GM06990 (cell line): ENCODE measurements at regions not wholly inside any gene's neighbourhood (a gene's known extent, or its start where the extent isn't known, plus 50 kb on each side); places are given as distances from the start of the nearest gene placed in this dataset.
A peak's percentile ranks its signal among the peaks of the same experiment; 100 is the strongest.

Experiments
- DNase-seq: peaks from one replicate; pipeline ENCODE4 v3.0.0-alpha.2; 2011; ENCODE audit not compliant: insufficient read length; ENCODE audit errors: extremely low read depth
- H3K27me3 ChIP-seq: replicated peaks from 2 replicates; pipeline ENCODE4 v1.6.0; 2011; ENCODE audit warnings: low read length; ENCODE audit not compliant: control insufficient read depth, insufficient read depth
- H3K36me3 ChIP-seq: 2 replicates; pipeline ENCODE4 v1.5.1; 2011; ENCODE audit warnings: low read length; ENCODE audit not compliant: control insufficient read depth, insufficient read depth
- H3K4me3 ChIP-seq: replicated peaks from 2 replicates; pipeline ENCODE4 v1.5.1; 2011; ENCODE audit warnings: low read depth, mild to moderate bottlenecking, control low read depth, low read length
- TF ChIP-seq, protein P1 (sequence below): IDR thresholded peaks from 2 replicates; pipeline ENCODE4 v1.5.1; 2011; ENCODE audit warnings: low read length, control low read depth, mild to moderate bottlenecking, inconsistent platforms; ENCODE audit not compliant: insufficient read depth, poor library complexity, severe bottlenecking

- Histone ChIP-seq H3K27me3 (no peaks in the 10 kb centered on the region), H3K4me3 (no peak overlapping the region), H3K36me3 (no peaks in the 10 kb centered on the region)
- DNase-seq = no peak
- TF ChIP-seq, protein P1, sequence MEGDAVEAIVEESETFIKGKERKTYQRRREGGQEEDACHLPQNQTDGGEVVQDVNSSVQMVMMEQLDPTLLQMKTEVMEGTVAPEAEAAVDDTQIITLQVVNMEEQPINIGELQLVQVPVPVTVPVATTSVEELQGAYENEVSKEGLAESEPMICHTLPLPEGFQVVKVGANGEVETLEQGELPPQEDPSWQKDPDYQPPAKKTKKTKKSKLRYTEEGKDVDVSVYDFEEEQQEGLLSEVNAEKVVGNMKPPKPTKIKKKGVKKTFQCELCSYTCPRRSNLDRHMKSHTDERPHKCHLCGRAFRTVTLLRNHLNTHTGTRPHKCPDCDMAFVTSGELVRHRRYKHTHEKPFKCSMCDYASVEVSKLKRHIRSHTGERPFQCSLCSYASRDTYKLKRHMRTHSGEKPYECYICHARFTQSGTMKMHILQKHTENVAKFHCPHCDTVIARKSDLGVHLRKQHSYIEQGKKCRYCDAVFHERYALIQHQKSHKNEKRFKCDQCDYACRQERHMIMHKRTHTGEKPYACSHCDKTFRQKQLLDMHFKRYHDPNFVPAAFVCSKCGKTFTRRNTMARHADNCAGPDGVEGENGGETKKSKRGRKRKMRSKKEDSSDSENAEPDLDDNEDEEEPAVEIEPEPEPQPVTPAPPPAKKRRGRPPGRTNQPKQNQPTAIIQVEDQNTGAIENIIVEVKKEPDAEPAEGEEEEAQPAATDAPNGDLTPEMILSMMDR = no peak
Measured at GRCh38 chr3:24674261-24674660, 179.6 kb upstream of the THRB start.

GRCh38 chr3:24678021-24678420, 183.4 kb upstream of the THRB start:
- TF ChIP-seq, protein P1 = no peak
- Histone ChIP-seq H3K27me3 (no peaks in the 10 kb centered on the region), H3K36me3 (no peaks in the 10 kb centered on the region), H3K4me3 (no peak overlapping the region)
- no peak for DNase-seq

GRCh38 chr3:24678421-24678865, 183.8 kb upstream of the THRB start:
- Histone ChIP-seq H3K4me3 (no peak overlapping the region), H3K36me3 (no peaks in the 10 kb centered on the region), H3K27me3 (no peaks in the 10 kb centered on the region)
- DNase-seq = no peak
- TF ChIP-seq, protein P1 = no peak

GRCh38 chr3:24679429-24679828, 184.8 kb upstream of the THRB start:
- TF ChIP-seq, protein P1 = no peak
- Histone ChIP-seq H3K36me3 (no peaks in the 10 kb centered on the region), H3K4me3 (no peak overlapping the region), H3K27me3 (no peaks in the 10 kb centered on the region)
- DNase-seq = no peak

DNA sequence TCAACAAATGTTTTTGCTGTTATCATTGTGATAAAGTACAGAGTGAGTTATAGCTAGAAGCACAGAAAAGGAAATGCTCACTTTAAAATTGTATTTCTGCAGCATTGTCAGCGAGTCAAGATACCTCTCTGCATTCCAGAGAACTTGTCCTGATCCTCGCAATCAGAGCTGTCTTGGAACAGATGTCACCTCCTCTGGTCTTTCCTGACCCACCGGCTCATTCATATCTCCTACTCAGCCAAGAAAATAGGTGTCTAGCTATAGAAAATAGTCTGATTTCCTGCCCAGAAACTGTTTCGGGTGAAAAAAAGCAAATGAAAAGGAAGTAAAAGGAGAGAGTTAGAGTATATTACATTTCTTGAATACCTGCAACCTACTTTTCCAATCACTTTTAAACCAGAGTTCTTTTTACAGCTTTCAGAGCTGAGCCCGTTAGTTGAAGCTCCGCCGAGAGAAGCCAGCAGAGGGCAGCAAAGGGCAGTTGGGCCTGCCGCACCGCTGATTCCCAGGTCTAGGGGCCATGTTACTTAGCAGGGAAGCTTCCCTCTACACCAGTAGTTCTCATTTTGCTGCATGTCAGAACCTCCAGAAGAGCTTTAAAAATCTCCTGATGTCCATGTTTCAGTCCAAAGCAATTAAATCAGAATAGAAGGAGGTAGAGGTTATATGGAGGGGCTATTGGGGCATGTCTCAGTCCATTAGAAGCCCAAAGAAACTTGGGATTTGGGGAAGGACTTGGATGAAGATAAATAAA, 185.7 kb upstream of the THRB start:
- no peak overlapping the region for H3K4me3 ChIP-seq
- H3K27me3 ChIP-seq = no peaks in the 10 kb centered on the region
- peak; percentile 21 for DNase-seq
- TF ChIP-seq, protein P1 = peak; percentile 89
- no peaks in the 10 kb centered on the region for H3K36me3 ChIP-seq
